K562 (cell line): ENCODE measurements at regions not wholly inside any gene's neighbourhood (a gene's known extent, or its start where the extent isn't known, plus 50 kb on each side); places are given as distances from the start of the nearest gene placed in this dataset.

Source experiments
- ATAC-seq: fragments of 200-7000 bp; cut with Tn5 transposase; 3 replicates; pipeline ENCODE4 v1.9.1; 2020; ENCODE audit warnings: moderate library complexity
- BruUV-seq: library from RNA; stranded (reverse); fragments of 400-500 nt; replicated peaks from 2 replicates; lab custom pipeline; 2021; lab: Mats Ljungman, UMichigan
- CTCF ChIA-PET: fragments of 300-600 bp; formaldehyde crosslinking; extraction: SDS; loops from one replicate; lab custom pipeline; 2021; ENCODE audit warnings: low intra/inter-chr PET ratio; lab: Yijun Ruan, JAX
- POLR2A ChIA-PET: fragments of 300-600, 350-650 bp; sonication (Branson Sonifier 250); formaldehyde crosslinking; extraction: SDS; loops from one replicate; lab custom pipeline; 2021; ENCODE audit warnings: antibody characterized with exemption, inconsistent platforms; lab: Yijun Ruan, JAX
- DNase-seq, 4 experiments: peaks; one replicate each; pipeline versions ENCODE4 v3.0.0 to v3.0.0-alpha.2; 2011 to 2018; ENCODE audit warnings: low spot score in 3 of 4, mixed read lengths in 3 of 4; ENCODE audit errors: extremely low read depth in 1 of 4
- FAIRE-seq: peaks from 2 replicates; lab custom pipeline; 2011; peaks lifted over from hg19 to GRCh38; lab: Jason Lieb, UNC
- H2AFZ ChIP-seq: 2 replicates; pipeline ENCODE4 v1.6.0; 2011; ENCODE audit warnings: low read depth, low read length, control low read depth, inconsistent platforms
- H3K27ac ChIP-seq: fragments of 200-600 bp; 3 replicates; pipeline ENCODE4 v1.8.0; 2011; ENCODE audit warnings: low read depth, mild to moderate bottlenecking, control low read depth, inconsistent platforms, low read length, moderate library complexity, mixed read lengths; ENCODE audit errors: extremely low read depth
- H3K27me3 ChIP-seq, 2 experiments: fragments of 300-600 bp in 1 of 2; 2 replicates in 1 of 2; 3 replicates in 1 of 2; pipeline versions ENCODE4 v1.6.0 to v1.8.0; 2011; ENCODE audit warnings: inconsistent platforms in 2 of 2, low read length in 2 of 2, mild to moderate bottlenecking in 1 of 2, mixed read lengths in 1 of 2, moderate library complexity in 1 of 2; ENCODE audit not compliant: control insufficient read depth in 2 of 2, insufficient read depth in 2 of 2
- H3K36me3 ChIP-seq: fragments of 300-600 bp; 3 replicates; pipeline ENCODE4 v1.8.0; 2011; ENCODE audit warnings: mild to moderate bottlenecking, low read length, inconsistent platforms; ENCODE audit not compliant: control insufficient read depth, insufficient read depth
- H3K4me1 ChIP-seq, 2 experiments: fragments of 200-600 bp in 1 of 2; replicated peaks in 1 of 2; 2 replicates in 1 of 2; 3 replicates in 1 of 2; pipeline versions ENCODE4 v1.5.1 to v1.8.0; 2011; ENCODE audit warnings: inconsistent platforms in 2 of 2, low read length in 2 of 2, mild to moderate bottlenecking in 1 of 2, mixed read lengths in 1 of 2, moderate library complexity in 1 of 2; ENCODE audit not compliant: control insufficient read depth in 2 of 2, insufficient read depth in 2 of 2
- H3K4me2 ChIP-seq: 2 replicates; pipeline ENCODE4 v1.6.1; 2011; ENCODE audit warnings: low read length, control low read depth, inconsistent platforms, mixed read lengths; ENCODE audit not compliant: insufficient read depth
- H3K4me3 ChIP-seq: fragments of 200-600 bp; sonication (generic), shearing (Covaris generic); 2 replicates; pipeline ENCODE4 v1.5.1; 2016; ENCODE audit warnings: control low read depth, inconsistent platforms
- H3K79me2 ChIP-seq: fragments of 200-600 bp; 3 replicates; pipeline ENCODE4 v1.8.0; 2011; ENCODE audit warnings: low read length, inconsistent platforms; ENCODE audit not compliant: control insufficient read depth, insufficient read depth
- H3K9ac ChIP-seq, 2 experiments: 2 replicates each; pipeline versions ENCODE4 v1.6.0 to v1.6.1; 2011; ENCODE audit warnings: low read depth in 2 of 2, low read length in 2 of 2, control low read depth in 1 of 2, inconsistent platforms in 1 of 2, mild to moderate bottlenecking in 1 of 2, mixed read lengths in 1 of 2; ENCODE audit not compliant: insufficient read depth in 1 of 2
- H3K9me1 ChIP-seq: one replicate; pipeline ENCODE4 v1.6.0; 2011; ENCODE audit warnings: inconsistent platforms, mild to moderate bottlenecking, low read length, moderate library complexity; ENCODE audit not compliant: control insufficient read depth, insufficient read depth
- H3K9me3 ChIP-seq: replicated peaks from 2 replicates; pipeline ENCODE4 v1.5.1; 2011; ENCODE audit warnings: low read depth, low read length, inconsistent platforms; ENCODE audit not compliant: control insufficient read depth, insufficient read depth
- H4K20me1 ChIP-seq: replicated peaks from 2 replicates; pipeline ENCODE4 v1.6.1; 2011; ENCODE audit warnings: low read length, inconsistent platforms, mixed read lengths; ENCODE audit not compliant: control insufficient read depth, insufficient read depth
- ARID2 ChIP-seq: fragments of 450-650 bp; IDR thresholded peaks from 2 replicates; pipeline ENCODE4 v1.6.1; 2017; ENCODE audit warnings: antibody characterized with exemption, mild to moderate bottlenecking
- CHD2 ChIP-seq: IDR thresholded peaks from 2 replicates; pipeline ENCODE4 v1.6.1; 2011; ENCODE audit warnings: low read depth, low read length
- E2F3 ChIP-seq: fragments of 250-450 bp; sonication (Bioruptor Pico); IDR thresholded peaks from 2 replicates; pipeline ENCODE4 v1.4.0; 2020; ENCODE audit warnings: mild to moderate bottlenecking
- EWSR1 ChIP-seq: fragments of 450-650 bp; IDR thresholded peaks from 2 replicates; pipeline ENCODE4 v1.6.1; 2018; ENCODE audit warnings: borderline replicate concordance, mild to moderate bottlenecking, low read depth, moderate library complexity; ENCODE audit not compliant: partially characterized antibody
- HNRNPH1 ChIP-seq: fragments of 200-400 bp; formaldehyde crosslinking; optimal IDR thresholded peaks from 2 replicates; pipeline ENCODE3; 2017; ENCODE audit warnings: low read depth, mild to moderate bottlenecking, low read length, moderate library complexity
- MCM2 ChIP-seq: fragments of 450-650 bp; IDR thresholded peaks from 2 replicates; pipeline ENCODE4 v1.6.1; 2017; ENCODE audit warnings: low read depth, mild to moderate bottlenecking
- MYBL2 ChIP-seq, 2 experiments: fragments of 450-650 bp in 1 of 2; sonication (generic) in 1 of 2; formaldehyde crosslinking in 1 of 2; IDR thresholded peaks; 2 replicates each; pipeline versions ENCODE4 v1.6.1 to v1.8.1; 2017 to 2022; ENCODE audit warnings: borderline replicate concordance in 1 of 2, inconsistent platforms in 1 of 2, low read depth in 1 of 2, mild to moderate bottlenecking in 1 of 2, missing genetic modification reagents in 1 of 2, moderate library complexity in 1 of 2
- NBN ChIP-seq: fragments of 450-650 bp; IDR thresholded peaks from 2 replicates; pipeline ENCODE4 v1.6.1; 2016; ENCODE audit warnings: low read depth, mild to moderate bottlenecking
- NCOA2 ChIP-seq, 2 experiments: fragments of 450-650 bp; IDR thresholded peaks; 2 replicates each; pipeline ENCODE4 v1.6.1; 2018; ENCODE audit warnings: mild to moderate bottlenecking in 2 of 2, moderate library complexity in 1 of 2; ENCODE audit not compliant: partially characterized antibody in 2 of 2
- NFIC ChIP-seq: fragments of 450-650 bp; IDR thresholded peaks from 2 replicates; pipeline ENCODE4 v1.6.1; 2017; ENCODE audit warnings: mild to moderate bottlenecking, inconsistent platforms
- SMAD3 ChIP-seq: fragments of 450-650 bp; formaldehyde crosslinking; conservative IDR thresholded peaks from 2 replicates; pipeline ENCODE4 v1.4.0; 2020; ENCODE audit warnings: mild to moderate bottlenecking
- SOX6 ChIP-seq: fragments of 450-650 bp; IDR thresholded peaks from 2 replicates; pipeline ENCODE4 v1.6.1; 2014; ENCODE audit warnings: mild to moderate bottlenecking
- SREBF1 ChIP-seq: fragments of 150-350 bp; IDR thresholded peaks from 2 replicates; pipeline ENCODE4 v1.6.1; 2014; ENCODE audit warnings: antibody characterized with exemption, low read depth, low read length, borderline replicate concordance
- STAG1 ChIP-seq: sonication (generic); formaldehyde crosslinking; IDR thresholded peaks from 2 replicates; pipeline ENCODE4 v1.5.0; 2020; ENCODE audit warnings: missing genetic modification reagents, borderline replicate concordance
- TEAD4 ChIP-seq, 2 experiments: sonication (generic) in 1 of 2; formaldehyde crosslinking in 1 of 2; IDR thresholded peaks; 2 replicates each; pipeline versions ENCODE4 v1.6.1 to v1.8.0; 2012 to 2022; ENCODE audit warnings: borderline replicate concordance in 1 of 2, inconsistent platforms in 1 of 2, low read length in 1 of 2, mild to moderate bottlenecking in 1 of 2, missing genetic modification reagents in 1 of 2
- ZKSCAN3 ChIP-seq: fragments of 250-450 bp; sonication (Bioruptor Pico); IDR thresholded peaks from 2 replicates; pipeline ENCODE4 v1.4.0; 2020
- ZNF24 ChIP-seq: fragments of 450-650 bp; IDR thresholded peaks from 2 replicates; pipeline ENCODE4 v1.6.1; 2016
- ZNF280B ChIP-seq: fragments of 250-450 bp; sonication (Bioruptor Pico); IDR thresholded peaks from 2 replicates; pipeline ENCODE4 v1.5.1; 2021; ENCODE audit warnings: mild to moderate bottlenecking
- WGBS: fragments of 100-300 bp; shearing (Covaris generic); methylation state at CpG from one replicate; pipeline ENCODE4 v1.1.6; 2016; ENCODE audit warnings: low coverage, mixed read lengths; ENCODE audit not compliant: insufficient coverage; ENCODE audit errors: missing lambda C conversion rate; 5-methylcytosine and 5-hydroxymethylcytosine counted together
- in situ Hi-C: fragments of 300-500 bp; cut with MboI; formaldehyde crosslinking; loops from 4 replicates; pipeline ENCODE4 v1.15.0; 2018; ENCODE audit warnings: inconsistent platforms, mixed read lengths
- intact Hi-C: fragments of 100-400 bp; cut with micrococcal nuclease; formaldehyde crosslinking; loops from 2 replicates; pipeline ENCODE4 v1.14.2; 2022
- TF ChIP-seq, protein P1 (sequence below): fragments of 250-450 bp; sonication (Bioruptor Pico); IDR thresholded peaks from 2 replicates; pipeline ENCODE4 v1.4.0; 2020; ENCODE audit warnings: mild to moderate bottlenecking, moderate library complexity

GRCh38 chr7:130945411-130945811, 211.4 kb upstream of the KLF14 start:
- ATAC-seq = no peak
- H3K4me3 ChIP-seq = no peak overlapping the region
- POLR2A ChIA-PET = interaction anchor here (1.4 to 1.8 kb wide), 2 partner anchors 14 to 62 kb away, joined by 4 to 7 read pairs; no protein-coding TSS in a partner anchor
- in situ Hi-C loops = no loop called here
- no peaks in the 10 kb centered on the region for H3K36me3 ChIP-seq
- no peaks in the 10 kb centered on the region for H4K20me1 ChIP-seq
- H2AFZ ChIP-seq = no peak overlapping the region
- no peaks in the 10 kb centered on the region for H3K9me3 ChIP-seq
- FAIRE-seq = no peak
- H3K27ac ChIP-seq = no peak overlapping the region
- peaks cover 3% of the 10 kb centered on the region; the same call in 1 of the 3 replicates for H3K79me2 ChIP-seq
- H3K27me3 ChIP-seq = no peaks in the 10 kb centered on the region
- H3K9me1 ChIP-seq = no peaks in the 10 kb centered on the region
- 78% methylated on average over 5 of the region's 5 CpGs for WGBS
- H3K9ac ChIP-seq = peak overlapping the region in 1 of 2 experiments; percentile 56; a peak in 1 of 4 replicates
- H3K4me2 ChIP-seq = no peak overlapping the region
- BruUV-seq = no TSS peak
- CTCF ChIA-PET = no interaction called here
- no peak for DNase-seq
- intact Hi-C loops = no loop called here
- peaks cover 0 to 17% of the 10 kb centered on the region in 2 experiments; a peak in 4 of 5 replicates for H3K4me1 ChIP-seq
- TF ChIP-seq SREBF1 = no peak
- TF ChIP-seq HNRNPH1 = no peak
- no peak for TF ChIP-seq MYBL2 (IDR thresholded peaks at IDR 0.05; ENCODE audit: low read depth)
- no peak for TF ChIP-seq MYBL2 (CRISPR knock-in tag; IDR thresholded peaks at IDR 0.05; ENCODE audit: borderline replicate concordance)
- no peak for TF ChIP-seq SMAD3
- TF ChIP-seq MCM2 = no peak
- TF ChIP-seq ZKSCAN3 = no peak
- TF ChIP-seq CHD2 = no peak
- TF ChIP-seq NBN = no peak
- TF ChIP-seq NFIC = no peak
- TF ChIP-seq NCOA2 (IDR thresholded peaks at IDR 0.05; ENCODE audit: partially characterized antibody in 2 of 2) = no peak
- no peak for TF ChIP-seq ZNF24
- no peak for TF ChIP-seq ARID2
- TF ChIP-seq, protein P1, sequence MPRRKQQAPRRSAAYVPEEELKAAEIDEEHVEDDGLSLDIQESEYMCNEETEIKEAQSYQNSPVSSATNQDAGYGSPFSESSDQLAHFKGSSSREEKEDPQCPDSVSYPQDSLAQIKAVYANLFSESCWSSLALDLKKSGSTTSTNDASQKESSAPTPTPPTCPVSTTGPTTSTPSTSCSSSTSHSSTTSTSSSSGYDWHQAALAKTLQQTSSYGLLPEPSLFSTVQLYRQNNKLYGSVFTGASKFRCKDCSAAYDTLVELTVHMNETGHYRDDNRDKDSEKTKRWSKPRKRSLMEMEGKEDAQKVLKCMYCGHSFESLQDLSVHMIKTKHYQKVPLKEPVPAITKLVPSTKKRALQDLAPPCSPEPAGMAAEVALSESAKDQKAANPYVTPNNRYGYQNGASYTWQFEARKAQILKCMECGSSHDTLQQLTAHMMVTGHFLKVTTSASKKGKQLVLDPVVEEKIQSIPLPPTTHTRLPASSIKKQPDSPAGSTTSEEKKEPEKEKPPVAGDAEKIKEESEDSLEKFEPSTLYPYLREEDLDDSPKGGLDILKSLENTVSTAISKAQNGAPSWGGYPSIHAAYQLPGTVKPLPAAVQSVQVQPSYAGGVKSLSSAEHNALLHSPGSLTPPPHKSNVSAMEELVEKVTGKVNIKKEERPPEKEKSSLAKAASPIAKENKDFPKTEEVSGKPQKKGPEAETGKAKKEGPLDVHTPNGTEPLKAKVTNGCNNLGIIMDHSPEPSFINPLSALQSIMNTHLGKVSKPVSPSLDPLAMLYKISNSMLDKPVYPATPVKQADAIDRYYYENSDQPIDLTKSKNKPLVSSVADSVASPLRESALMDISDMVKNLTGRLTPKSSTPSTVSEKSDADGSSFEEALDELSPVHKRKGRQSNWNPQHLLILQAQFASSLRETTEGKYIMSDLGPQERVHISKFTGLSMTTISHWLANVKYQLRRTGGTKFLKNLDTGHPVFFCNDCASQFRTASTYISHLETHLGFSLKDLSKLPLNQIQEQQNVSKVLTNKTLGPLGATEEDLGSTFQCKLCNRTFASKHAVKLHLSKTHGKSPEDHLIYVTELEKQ (CRISPR knock-in tag) = no peak
- TF ChIP-seq E2F3 = no peak
- no peak for TF ChIP-seq STAG1 (CRISPR knock-in tag)
- TF ChIP-seq EWSR1 = no peak
- no peak for TF ChIP-seq TEAD4 (IDR thresholded peaks at IDR 0.05; ENCODE audit: low read length)
- no peak for TF ChIP-seq TEAD4 (CRISPR knock-in tag; IDR thresholded peaks at IDR 0.05; ENCODE audit: borderline replicate concordance)
- TF ChIP-seq SOX6 = no peak
- TF ChIP-seq ZNF280B (CRISPR knock-in tag) = no peak
